GM12864 (cell line): ENCODE measurements at regions not wholly inside any gene's neighbourhood (a gene's known extent, or its start where the extent isn't known, plus 50 kb on each side); places are given as distances from the start of the nearest gene placed in this dataset.

Experiments
- DNase-seq: peaks from one replicate; pipeline ENCODE4 v3.0.0-alpha.2; 2011; ENCODE audit warnings: low read depth
- H3K4me3 ChIP-seq: 2 replicates; pipeline ENCODE4 v1.5.1; 2011; ENCODE audit warnings: mild to moderate bottlenecking, low read depth, low read length, control low read depth
- TF ChIP-seq, protein P1 (sequence below): IDR thresholded peaks from 2 replicates; pipeline ENCODE4 v1.5.1; 2011; ENCODE audit warnings: low read depth, mild to moderate bottlenecking, moderate library complexity, low read length, control low read depth, inconsistent platforms; ENCODE audit errors: missing control alignments

DNA sequence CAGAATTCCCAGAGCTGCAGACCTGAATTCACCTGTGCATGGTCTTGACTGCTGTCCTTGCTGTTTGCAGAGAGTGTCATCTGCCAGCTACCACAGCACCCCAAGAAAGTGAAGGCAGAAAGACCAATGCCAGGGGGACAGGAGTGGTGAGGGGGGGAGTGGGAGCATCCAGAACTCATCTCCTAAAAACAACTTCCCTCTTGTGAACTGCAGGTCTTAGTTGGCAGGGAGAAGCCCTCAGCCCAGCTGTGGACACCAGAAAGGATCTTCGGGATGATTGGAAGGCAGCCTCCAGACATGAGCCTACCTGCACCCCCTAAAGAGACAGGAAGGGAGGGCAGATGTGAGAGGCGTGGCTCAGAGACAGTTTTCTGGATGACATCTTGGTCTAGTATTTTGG, 615.8 kb upstream of the MGMT start:
- DNase-seq: no peak
- TF ChIP-seq, protein P1, sequence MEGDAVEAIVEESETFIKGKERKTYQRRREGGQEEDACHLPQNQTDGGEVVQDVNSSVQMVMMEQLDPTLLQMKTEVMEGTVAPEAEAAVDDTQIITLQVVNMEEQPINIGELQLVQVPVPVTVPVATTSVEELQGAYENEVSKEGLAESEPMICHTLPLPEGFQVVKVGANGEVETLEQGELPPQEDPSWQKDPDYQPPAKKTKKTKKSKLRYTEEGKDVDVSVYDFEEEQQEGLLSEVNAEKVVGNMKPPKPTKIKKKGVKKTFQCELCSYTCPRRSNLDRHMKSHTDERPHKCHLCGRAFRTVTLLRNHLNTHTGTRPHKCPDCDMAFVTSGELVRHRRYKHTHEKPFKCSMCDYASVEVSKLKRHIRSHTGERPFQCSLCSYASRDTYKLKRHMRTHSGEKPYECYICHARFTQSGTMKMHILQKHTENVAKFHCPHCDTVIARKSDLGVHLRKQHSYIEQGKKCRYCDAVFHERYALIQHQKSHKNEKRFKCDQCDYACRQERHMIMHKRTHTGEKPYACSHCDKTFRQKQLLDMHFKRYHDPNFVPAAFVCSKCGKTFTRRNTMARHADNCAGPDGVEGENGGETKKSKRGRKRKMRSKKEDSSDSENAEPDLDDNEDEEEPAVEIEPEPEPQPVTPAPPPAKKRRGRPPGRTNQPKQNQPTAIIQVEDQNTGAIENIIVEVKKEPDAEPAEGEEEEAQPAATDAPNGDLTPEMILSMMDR: no peak
- no peak overlapping the region for H3K4me3 ChIP-seq

DNA sequence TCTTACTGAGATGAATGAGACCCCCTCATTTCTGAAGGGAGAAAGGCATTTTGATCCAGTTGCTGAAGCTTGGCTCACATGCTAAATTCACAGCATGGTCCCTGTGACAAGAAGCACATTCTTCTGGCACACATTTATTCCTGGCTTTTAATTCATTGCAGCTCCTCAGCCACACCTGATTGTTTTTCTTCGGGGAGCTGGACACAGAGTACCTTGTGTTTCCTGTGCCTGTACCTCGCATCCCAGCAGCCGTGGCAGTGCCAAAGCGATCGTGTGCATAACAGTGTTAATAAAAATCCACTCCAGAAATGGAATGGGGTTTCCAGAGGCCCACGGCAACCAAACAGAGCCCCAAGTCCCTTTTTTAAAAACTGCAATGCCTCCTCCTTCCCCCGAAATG, 615.3 kb upstream of the MGMT start:
- no peak for DNase-seq
- no peak overlapping the region for H3K4me3 ChIP-seq
- TF ChIP-seq, protein P1: no peak

DNA sequence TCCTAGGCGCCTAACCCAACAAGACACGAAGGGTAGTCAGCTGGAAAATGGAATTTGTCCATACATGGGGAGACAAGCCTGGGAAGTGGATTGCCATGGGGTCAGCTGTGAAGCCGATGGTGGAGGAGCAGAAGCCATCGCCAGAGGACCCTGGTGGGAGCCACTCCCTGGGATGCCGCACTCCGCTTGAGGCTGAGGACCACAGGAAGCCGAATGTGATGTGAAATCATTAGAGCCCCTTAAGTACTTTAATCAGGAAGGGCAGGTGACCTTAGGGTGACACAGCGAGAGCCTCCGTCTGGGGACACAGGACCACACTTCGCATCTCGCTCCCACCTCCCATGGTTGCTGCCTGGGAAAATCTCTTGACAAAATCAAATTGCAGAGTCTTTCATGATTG, 614.6 kb upstream of the MGMT start:
- no peak for DNase-seq
- no peak overlapping the region for H3K4me3 ChIP-seq
- TF ChIP-seq, protein P1: no peak

DNA sequence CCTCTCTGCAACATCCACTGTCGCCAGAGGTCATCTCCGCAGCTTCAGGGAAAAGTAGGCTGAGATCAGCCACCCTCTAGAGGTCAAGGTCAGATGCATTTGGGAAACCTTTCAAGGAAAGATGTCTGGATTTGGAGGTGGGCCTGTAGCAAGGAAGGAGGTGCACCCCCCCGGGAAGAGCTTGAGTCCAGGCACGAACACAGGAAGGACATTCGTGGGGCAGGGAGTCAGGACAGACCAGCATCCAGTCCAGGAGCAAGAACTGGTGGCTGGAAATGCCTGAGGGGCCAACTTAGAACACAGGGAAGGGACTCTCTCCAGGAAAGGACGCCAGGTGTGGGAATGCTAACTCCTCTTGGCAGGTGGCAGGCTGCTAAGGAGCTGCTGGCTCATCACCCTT, 614.1 kb upstream of the MGMT start:
- H3K4me3 ChIP-seq: no peak overlapping the region
- TF ChIP-seq, protein P1: no peak
- DNase-seq: no peak

DNA sequence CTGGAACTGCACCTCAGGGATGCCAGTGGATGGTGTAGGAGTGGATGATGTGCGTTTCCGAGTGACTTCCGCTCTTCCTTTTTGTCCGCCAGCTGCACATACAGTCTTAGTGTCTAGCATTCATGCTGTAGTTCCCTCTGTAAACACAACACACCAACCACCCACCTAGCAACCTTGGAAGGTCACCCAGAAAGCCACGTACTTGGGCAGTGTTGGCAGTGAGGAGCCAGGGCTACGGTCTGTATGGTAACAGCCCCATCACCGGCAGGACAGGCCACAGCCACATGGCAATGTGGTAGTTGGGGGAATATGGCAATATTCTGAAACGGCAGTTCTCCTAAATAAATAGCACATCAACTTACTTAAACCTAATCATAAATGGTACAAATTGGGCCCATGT, 613.5 kb upstream of the MGMT start:
- DNase-seq: no peak
- TF ChIP-seq, protein P1: no peak
- H3K4me3 ChIP-seq: no peak overlapping the region

DNA sequence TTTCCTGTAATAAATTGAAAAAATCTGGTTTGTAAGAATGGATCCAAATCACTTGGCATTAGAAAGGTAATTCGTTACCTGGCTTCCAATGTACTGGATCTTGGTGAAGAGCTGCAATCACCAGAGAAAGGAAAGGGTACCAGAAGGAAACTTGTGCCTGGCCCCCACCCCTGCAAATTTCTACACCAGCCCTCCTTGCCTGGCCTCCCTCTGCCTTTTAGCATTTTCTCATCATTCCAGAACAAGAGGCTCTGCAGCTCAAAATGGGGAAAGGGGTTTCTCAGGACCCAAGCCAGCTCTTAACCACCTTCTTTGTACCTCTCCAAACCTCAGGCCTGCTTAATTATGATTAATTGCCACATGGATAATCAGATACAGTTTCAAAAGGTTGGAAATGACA, 612.8 kb upstream of the MGMT start:
- no peak overlapping the region for H3K4me3 ChIP-seq
- TF ChIP-seq, protein P1: no peak
- DNase-seq: no peak

DNA sequence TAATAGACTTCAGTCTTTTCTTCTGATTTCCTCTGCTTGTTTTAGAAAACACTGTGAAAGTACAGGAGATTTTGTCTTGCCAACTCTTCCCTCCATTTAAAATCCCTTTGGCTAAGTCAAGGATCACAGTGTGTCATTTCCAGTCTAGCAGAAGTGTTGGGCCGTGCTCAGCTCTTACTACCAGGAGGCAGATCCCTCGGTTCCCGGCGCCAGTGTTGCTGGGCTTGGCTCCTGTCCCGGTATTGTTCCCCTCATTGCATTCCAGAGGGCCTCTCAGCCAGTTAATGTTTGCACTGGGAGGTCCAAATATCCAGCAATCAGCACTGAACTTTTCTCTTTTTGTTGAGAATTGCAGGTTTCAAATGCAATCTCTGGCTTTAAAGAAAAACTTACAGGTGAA, 612.1 kb upstream of the MGMT start:
- DNase-seq: no peak
- H3K4me3 ChIP-seq: no peak overlapping the region
- TF ChIP-seq, protein P1: no peak
